ENCODE measurements at regions not wholly inside any gene's neighbourhood (a gene's known extent, or its start where the extent isn't known, plus 50 kb on each side); places are given as distances from the start of the nearest gene placed in this dataset.

DNA sequence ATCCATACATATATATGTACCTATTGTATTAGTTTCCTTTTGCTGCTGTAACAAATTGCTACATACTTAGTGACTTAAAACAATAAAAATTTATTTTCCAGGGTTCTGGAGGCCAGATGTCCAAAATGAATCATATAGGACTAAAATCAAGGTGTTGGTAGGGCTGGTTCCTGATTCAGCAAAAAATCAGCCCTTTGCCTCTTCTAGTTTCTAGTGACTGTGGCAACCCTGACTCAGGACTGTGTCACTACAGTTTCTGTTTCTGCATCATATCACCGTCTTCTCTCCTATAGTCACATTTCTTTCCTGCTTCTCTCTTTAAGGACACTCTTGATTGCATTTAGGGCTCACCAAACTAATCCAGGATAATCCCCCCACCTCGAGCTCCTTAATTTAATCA is 386.3 kb upstream of the TBX3 start:
- Histone ChIP-seq H3K4me1 (ENCODE audit: control insufficient read depth in 1 of 2, insufficient read depth in 2 of 2, low read length in 2 of 2) (peaks cover 0 to 4% of the 10 kb centered on the region in 2 experiments), H3K79me1 (ENCODE audit: low read length) (no peaks in the 10 kb centered on the region), H4K8ac (ENCODE audit: low read depth, low read length) (no peak overlapping the region), H3K27ac (ENCODE audit: low read depth, low read length) (no peak overlapping the region), H3K23ac (ENCODE audit: low read length) (no peak overlapping the region), H3K9me3 (ENCODE audit: insufficient read depth, low read depth, low read length) (peaks cover 2% of the 10 kb centered on the region), H2BK120ac (ENCODE audit: insufficient read depth, low read length, poor library complexity) (no peak overlapping the region), H2AK5ac (ENCODE audit: low read length) (no peak overlapping the region), H2BK12ac (ENCODE audit: low read length) (no peak overlapping the region), H3K79me2 (ENCODE audit: control insufficient read depth, insufficient read depth, low read length, poor library complexity) (no peaks in the 10 kb centered on the region), H3K9ac (ENCODE audit: low read length) (no peak overlapping the region), H3K4ac (ENCODE audit: low read depth, low read length) (no peak overlapping the region), H3K4me2 (ENCODE audit: low read length) (no peak overlapping the region), H2BK5ac (ENCODE audit: low read depth, low read length, poor library complexity) (no peak overlapping the region), H3K4me3 (ENCODE audit: low read depth, low read length) (no peak overlapping the region), H3K27me3 (ENCODE audit: insufficient read depth, low read length) (no peaks in the 10 kb centered on the region), H4K91ac (ENCODE audit: low read depth, low read length) (no peak overlapping the region), H4K12ac (ENCODE audit: low read depth, low read length) (no peak overlapping the region), H2AFZ (ENCODE audit: insufficient read depth, low read length, poor library complexity) (no peak overlapping the region), H3K36me3 (ENCODE audit: control insufficient read depth in 1 of 2, insufficient read depth in 2 of 2, low read length in 2 of 2) (no peaks in the 10 kb centered on the region), H3K18ac (ENCODE audit: low read length) (no peak overlapping the region), H3K14ac (ENCODE audit: low read length) (no peak overlapping the region)
- no peak for DNase-seq
- WGBS (ENCODE audit: extremely low coverage, insufficient coverage, insufficient read length) = no CpG with 5 or more reads among the region's 2 CpGs

DNA sequence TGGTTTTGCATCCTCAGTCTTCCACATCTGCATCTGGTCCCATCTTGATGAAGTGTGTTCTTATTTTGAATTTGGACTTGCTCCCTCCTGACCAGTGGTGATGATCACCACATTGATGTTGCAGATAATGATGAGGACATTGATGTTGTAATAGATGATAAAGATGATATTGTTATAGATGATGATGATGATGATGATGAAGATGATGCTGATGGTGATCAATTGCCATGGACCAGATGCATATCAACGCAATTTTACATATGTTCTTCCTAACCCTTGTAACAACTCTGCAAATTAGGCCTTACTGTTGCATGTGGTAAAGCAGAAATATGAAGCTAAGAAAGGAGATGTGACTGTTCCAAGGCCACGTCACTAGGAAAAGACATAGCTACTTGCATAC is 380.3 kb upstream of the TBX3 start:
- Histone ChIP-seq H3K4ac (ENCODE audit: low read depth, low read length) (no peak overlapping the region), H3K79me2 (ENCODE audit: control insufficient read depth, insufficient read depth, low read length, poor library complexity) (no peaks in the 10 kb centered on the region), H3K4me3 (ENCODE audit: low read depth, low read length) (no peak overlapping the region), H3K4me2 (ENCODE audit: low read length) (no peak overlapping the region), H3K9ac (ENCODE audit: low read length) (no peak overlapping the region), H3K18ac (ENCODE audit: low read length) (no peak overlapping the region), H2BK120ac (ENCODE audit: insufficient read depth, low read length, poor library complexity) (no peak overlapping the region), H3K4me1 (ENCODE audit: control insufficient read depth in 1 of 2, insufficient read depth in 2 of 2, low read length in 2 of 2) (no peaks in the 10 kb centered on the region), H3K27me3 (ENCODE audit: insufficient read depth, low read length) (no peaks in the 10 kb centered on the region), H4K12ac (ENCODE audit: low read depth, low read length) (no peak overlapping the region), H3K27ac (ENCODE audit: low read depth, low read length) (no peak overlapping the region), H2BK12ac (ENCODE audit: low read length) (no peak overlapping the region), H2AK5ac (ENCODE audit: low read length) (no peak overlapping the region), H3K23ac (ENCODE audit: low read length) (no peak overlapping the region), H2BK5ac (ENCODE audit: low read depth, low read length, poor library complexity) (no peak overlapping the region), H4K91ac (ENCODE audit: low read depth, low read length) (no peak overlapping the region), H3K36me3 (ENCODE audit: control insufficient read depth in 1 of 2, insufficient read depth in 2 of 2, low read length in 2 of 2) (no peaks in the 10 kb centered on the region), H3K9me3 (ENCODE audit: insufficient read depth, low read depth, low read length) (peaks cover 2% of the 10 kb centered on the region), H2AFZ (ENCODE audit: insufficient read depth, low read length, poor library complexity) (no peak overlapping the region), H3K79me1 (ENCODE audit: low read length) (no peaks in the 10 kb centered on the region), H4K8ac (ENCODE audit: low read depth, low read length) (no peak overlapping the region), H3K14ac (ENCODE audit: low read length) (no peak overlapping the region)
- no peak for DNase-seq
- no CpG with 5 or more reads among the region's 2 CpGs for WGBS (ENCODE audit: extremely low coverage, insufficient coverage, insufficient read length)

DNA sequence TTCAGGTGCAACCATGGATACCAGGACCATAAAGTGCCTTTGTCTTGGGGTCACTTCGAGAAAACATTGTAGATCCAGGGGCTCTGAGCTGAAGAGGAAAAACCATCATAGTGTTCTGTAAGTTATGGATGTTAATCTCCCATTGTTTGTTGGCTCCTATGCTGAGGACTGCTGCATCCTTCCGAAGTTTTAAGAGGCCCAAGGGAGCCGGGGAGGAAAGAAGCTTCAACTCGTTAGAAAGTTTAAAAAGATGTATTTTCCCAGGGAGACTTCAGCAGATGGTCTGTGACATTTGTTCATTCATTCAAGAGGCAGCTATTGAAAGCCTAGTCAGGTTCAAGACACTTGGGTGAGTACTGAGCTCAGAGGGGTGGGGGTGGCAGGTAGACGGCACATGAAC is 378.8 kb upstream of the TBX3 start:
- Histone ChIP-seq H3K4ac (ENCODE audit: low read depth, low read length) (no peak overlapping the region), H3K4me1 (ENCODE audit: control insufficient read depth in 1 of 2, insufficient read depth in 2 of 2, low read length in 2 of 2) (no peaks in the 10 kb centered on the region), H2AK5ac (ENCODE audit: low read length) (no peak overlapping the region), H4K12ac (ENCODE audit: low read depth, low read length) (no peak overlapping the region), H3K9me3 (ENCODE audit: insufficient read depth, low read depth, low read length) (no peaks in the 10 kb centered on the region), H4K8ac (ENCODE audit: low read depth, low read length) (no peak overlapping the region), H3K4me2 (ENCODE audit: low read length) (no peak overlapping the region), H3K23ac (ENCODE audit: low read length) (no peak overlapping the region), H2BK12ac (ENCODE audit: low read length) (no peak overlapping the region), H2BK5ac (ENCODE audit: low read depth, low read length, poor library complexity) (no peak overlapping the region), H3K14ac (ENCODE audit: low read length) (no peak overlapping the region), H3K18ac (ENCODE audit: low read length) (no peak overlapping the region), H3K79me2 (ENCODE audit: control insufficient read depth, insufficient read depth, low read length, poor library complexity) (no peaks in the 10 kb centered on the region), H3K9ac (ENCODE audit: low read length) (no peak overlapping the region), H4K91ac (ENCODE audit: low read depth, low read length) (no peak overlapping the region), H3K27ac (ENCODE audit: low read depth, low read length) (no peak overlapping the region), H2AFZ (ENCODE audit: insufficient read depth, low read length, poor library complexity) (no peak overlapping the region), H2BK120ac (ENCODE audit: insufficient read depth, low read length, poor library complexity) (no peak overlapping the region), H3K4me3 (ENCODE audit: low read depth, low read length) (no peak overlapping the region), H3K36me3 (ENCODE audit: control insufficient read depth in 1 of 2, insufficient read depth in 2 of 2, low read length in 2 of 2) (no peaks in the 10 kb centered on the region), H3K27me3 (ENCODE audit: insufficient read depth, low read length) (no peaks in the 10 kb centered on the region), H3K79me1 (ENCODE audit: low read length) (no peaks in the 10 kb centered on the region)
- WGBS (ENCODE audit: extremely low coverage, insufficient coverage, insufficient read length) = no CpG with 5 or more reads among the region's 5 CpGs
- no peak for DNase-seq

DNA sequence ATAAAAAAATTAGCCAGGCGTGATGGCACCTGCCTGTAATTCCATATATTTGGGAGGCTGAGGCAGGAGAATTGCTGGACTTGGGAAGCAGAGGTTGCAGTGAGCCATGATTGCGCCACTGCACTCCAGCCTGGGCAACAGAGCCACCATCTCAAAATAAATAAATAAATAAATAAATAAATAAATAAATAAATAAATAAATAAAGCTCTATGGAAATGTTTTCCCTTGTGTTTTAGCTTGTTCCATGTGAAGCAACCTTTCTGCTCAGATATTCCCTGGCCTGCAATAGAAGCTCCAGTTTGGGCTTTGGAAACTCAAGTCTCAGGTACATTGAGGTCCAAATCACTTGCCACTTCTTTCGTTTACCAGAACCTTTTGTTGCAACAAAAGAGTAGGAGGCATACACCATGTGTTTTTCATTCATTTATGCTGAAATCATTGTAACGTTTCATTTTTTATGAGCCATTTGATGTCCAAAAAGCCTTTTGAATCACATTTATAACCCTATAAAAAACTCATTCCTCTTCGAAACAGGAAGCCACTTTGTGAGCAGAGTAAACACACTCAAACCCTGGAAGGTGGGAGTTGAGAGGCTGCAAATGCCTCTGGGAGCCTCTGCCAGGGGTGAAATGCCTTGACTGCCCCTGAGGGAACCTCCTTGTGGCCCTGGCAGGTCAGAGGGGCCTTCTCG is 376.6 kb upstream of the TBX3 start:
- H3K36me3 ChIP-seq (ENCODE audit: control insufficient read depth in 1 of 2, insufficient read depth in 2 of 2, low read length in 2 of 2) = no peaks in the 10 kb centered on the region
- no peaks in the 10 kb centered on the region for H3K4me1 ChIP-seq (ENCODE audit: control insufficient read depth in 1 of 2, insufficient read depth in 2 of 2, low read length in 2 of 2)
- no peak for DNase-seq
- no peak overlapping the region for H4K12ac ChIP-seq (ENCODE audit: low read depth, low read length)
- H2BK5ac ChIP-seq (ENCODE audit: low read depth, low read length, poor library complexity) = no peak overlapping the region
- H3K23ac ChIP-seq (ENCODE audit: low read length) = no peak overlapping the region
- no peak overlapping the region for H2AK5ac ChIP-seq (ENCODE audit: low read length)
- no peak overlapping the region for H3K4me2 ChIP-seq (ENCODE audit: low read length)
- H3K27me3 ChIP-seq (ENCODE audit: insufficient read depth, low read length) = no peaks in the 10 kb centered on the region
- H3K4ac ChIP-seq (ENCODE audit: low read depth, low read length) = no peak overlapping the region
- no peak overlapping the region for H2AFZ ChIP-seq (ENCODE audit: insufficient read depth, low read length, poor library complexity)
- no peak overlapping the region for H4K91ac ChIP-seq (ENCODE audit: low read depth, low read length)
- no peak overlapping the region for H3K18ac ChIP-seq (ENCODE audit: low read length)
- H3K79me2 ChIP-seq (ENCODE audit: control insufficient read depth, insufficient read depth, low read length, poor library complexity) = no peaks in the 10 kb centered on the region
- no peak overlapping the region for H4K8ac ChIP-seq (ENCODE audit: low read depth, low read length)
- H2BK12ac ChIP-seq (ENCODE audit: low read length) = no peak overlapping the region
- WGBS (ENCODE audit: extremely low coverage, insufficient coverage, insufficient read length) = no CpG with 5 or more reads among the region's 6 CpGs
- H3K9me3 ChIP-seq (ENCODE audit: insufficient read depth, low read depth, low read length) = no peaks in the 10 kb centered on the region
- H3K14ac ChIP-seq (ENCODE audit: low read length) = no peak overlapping the region
- no peak overlapping the region for H3K4me3 ChIP-seq (ENCODE audit: low read depth, low read length)
- no peak overlapping the region for H2BK120ac ChIP-seq (ENCODE audit: insufficient read depth, low read length, poor library complexity)
- H3K79me1 ChIP-seq (ENCODE audit: low read length) = no peaks in the 10 kb centered on the region
- H3K27ac ChIP-seq (ENCODE audit: low read depth, low read length) = no peak overlapping the region
- no peak overlapping the region for H3K9ac ChIP-seq (ENCODE audit: low read length)

All from trophoblast cell (in vitro differentiated cells and primary cell).